ENCODE measurements at regions not wholly inside any gene's neighbourhood (a gene's known extent, or its start where the extent isn't known, plus 50 kb on each side); places are given as distances from the start of the nearest gene placed in this dataset.

GRCh38 chr11:121722431-121723245 is 269.9 kb upstream of the SORL1-AS1 start:
- peak; percentile 16 for DNase-seq

- no peak for DNase-seq
Measured at GRCh38 chr11:121721961-121722360, 269.2 kb upstream of the SORL1-AS1 start.

- DNase-seq: no peak
Measured at GRCh38 chr11:121721448-121721847, 268.7 kb upstream of the SORL1-AS1 start.

GRCh38 chr11:121717296-121717695 is 264.5 kb upstream of the SORL1-AS1 start:
- DNase-seq: no peak

GRCh38 chr11:121716060-121716459 is 263.3 kb upstream of the SORL1-AS1 start:
- DNase-seq: no peak

GRCh38 chr11:121715405-121715804 is 262.6 kb upstream of the SORL1-AS1 start:
- no peak for DNase-seq

GRCh38 chr11:121714351-121714750 is 261.6 kb upstream of the SORL1-AS1 start:
- DNase-seq: no peak

- DNase-seq: no peak
Measured at GRCh38 chr11:121711939-121712338, 259.2 kb upstream of the SORL1-AS1 start.

GRCh38 chr11:121711236-121711635 is 258.5 kb upstream of the SORL1-AS1 start:
- no peak for DNase-seq

- no peak for DNase-seq
Measured at GRCh38 chr11:121706884-121707420, 254.2 kb upstream of the SORL1-AS1 start.

- DNase-seq: no peak
Measured at GRCh38 chr11:121703201-121703600, 250.4 kb upstream of the SORL1-AS1 start.

- no peak for DNase-seq
Measured at GRCh38 chr11:121700968-121701367, 248.2 kb upstream of the SORL1-AS1 start.

- DNase-seq: no peak
Measured at GRCh38 chr11:121699801-121700200, 247.0 kb upstream of the SORL1-AS1 start.

- DNase-seq: no peak
Measured at GRCh38 chr11:121696931-121697670, 244.3 kb upstream of the SORL1-AS1 start.

GRCh38 chr11:121696177-121696871 is 243.6 kb upstream of the SORL1-AS1 start:
- no peak for DNase-seq

- DNase-seq: no peak
Measured at GRCh38 chr11:121692236-121692635, 239.5 kb upstream of the SORL1-AS1 start.

GRCh38 chr11:121688860-121689614 is 236.3 kb upstream of the SORL1-AS1 start:
- DNase-seq: no peak

GRCh38 chr11:121688055-121688491 is 235.3 kb upstream of the SORL1-AS1 start:
- no peak for DNase-seq

- peak; percentile 45 for DNase-seq
Measured at GRCh38 chr11:121683791-121684190, 231.0 kb upstream of the SORL1-AS1 start.

All from suppressor macrophage treated with lipopolysaccharide for 4 hours (primary cell).